C4-2B (cell line): ENCODE measurements at regions not wholly inside any gene's neighbourhood (a gene's known extent, or its start where the extent isn't known, plus 50 kb on each side); places are given as distances from the start of the nearest gene placed in this dataset.

Source experiments
- H3K27ac ChIP-seq: fragments of 450-650 bp; 2 replicates; pipeline ENCODE4 v1.5.1; 2017
- CTCF ChIP-seq: fragments of 450-650 bp; conservative IDR thresholded peaks from 2 replicates; pipeline ENCODE4 v1.5.1; 2017; ENCODE audit warnings: mild to moderate bottlenecking
- ZFX ChIP-seq: fragments of 450-650 bp; IDR thresholded peaks from 2 replicates; pipeline ENCODE4 v1.6.1; 2017

- TF ChIP-seq ZFX: no peak
- no peak for TF ChIP-seq CTCF
- H3K27ac ChIP-seq: no peak overlapping the region
These were observed 154.3 kb downstream of the HMHB1 start for GRCh38 chr5:143966280-143966679.

GRCh38 chr5:143968071-143968878 is 156.3 kb downstream of the HMHB1 start:
- H3K27ac ChIP-seq: no peak overlapping the region
- TF ChIP-seq ZFX (no peak), CTCF (peak; percentile 75)

- no peak overlapping the region for H3K27ac ChIP-seq
- TF ChIP-seq CTCF: no peak
- no peak for TF ChIP-seq ZFX
These were observed 158.2 kb downstream of the HMHB1 start for GRCh38 chr5:143970159-143970558.

- H3K27ac ChIP-seq: no peak overlapping the region
- no peak for TF ChIP-seq CTCF
- TF ChIP-seq ZFX: no peak
These were observed 160.1 kb downstream of the HMHB1 start for GRCh38 chr5:143972068-143972467.

GRCh38 chr5:143976055-143976454 is 164.1 kb downstream of the HMHB1 start:
- no peak overlapping the region for H3K27ac ChIP-seq

GRCh38 chr5:143977891-143978461 is 166.0 kb downstream of the HMHB1 start:
- no peak overlapping the region for H3K27ac ChIP-seq

More at GRCh38 chr5:143976055-143976454, 164.1 kb downstream of the HMHB1 start:
- no peak for TF ChIP-seq CTCF
- TF ChIP-seq ZFX: no peak

More at GRCh38 chr5:143977891-143978461, 166.0 kb downstream of the HMHB1 start:
- TF ChIP-seq ZFX (no peak), CTCF (no peak)
